ENCODE measurements at regions not wholly inside any gene's neighbourhood (a gene's known extent, or its start where the extent isn't known, plus 50 kb on each side); places are given as distances from the start of the nearest gene placed in this dataset.

GRCh38 chr9:26142631-26143030 lies 464.4 kb upstream of the TUSC1 start:
- no peak for TF ChIP-seq CTCF (conservative IDR thresholded peaks at IDR 0.05; ENCODE audit: low read depth, low read length)
- TF ChIP-seq EZH2 (IDR thresholded peaks at IDR 0.05; ENCODE audit: borderline replicate concordance, low read depth, low read length, poor library complexity, severe bottlenecking), result no peak

Data from A673 (cell line).